NCI-H2196 treated with DMSO at 0.1 percent for 48 hours (cell line): ENCODE measurements at regions not wholly inside any gene's neighbourhood (a gene's known extent, or its start where the extent isn't known, plus 50 kb on each side); places are given as distances from the start of the nearest gene placed in this dataset.

Experiments used
- DNase-seq: peaks from one replicate; lab custom pipeline; 2025; ENCODE audit not compliant: unreplicated experiment; lab: John Stamatoyannopoulos, UW

GRCh38 chr2:128564131-128564530, 245.5 kb upstream of the HS6ST1 start:
- no peak for DNase-seq

- no peak for DNase-seq
Observed at GRCh38 chr2:128564551-128564950, 245.9 kb upstream of the HS6ST1 start.

- no peak for DNase-seq
Observed at GRCh38 chr2:128565441-128565840, 246.8 kb upstream of the HS6ST1 start.

- no peak for DNase-seq
Observed at GRCh38 chr2:128566671-128567070, 248.0 kb upstream of the HS6ST1 start.

- no peak for DNase-seq
Observed at GRCh38 chr2:128568106-128568505, 249.4 kb upstream of the HS6ST1 start.

DNA sequence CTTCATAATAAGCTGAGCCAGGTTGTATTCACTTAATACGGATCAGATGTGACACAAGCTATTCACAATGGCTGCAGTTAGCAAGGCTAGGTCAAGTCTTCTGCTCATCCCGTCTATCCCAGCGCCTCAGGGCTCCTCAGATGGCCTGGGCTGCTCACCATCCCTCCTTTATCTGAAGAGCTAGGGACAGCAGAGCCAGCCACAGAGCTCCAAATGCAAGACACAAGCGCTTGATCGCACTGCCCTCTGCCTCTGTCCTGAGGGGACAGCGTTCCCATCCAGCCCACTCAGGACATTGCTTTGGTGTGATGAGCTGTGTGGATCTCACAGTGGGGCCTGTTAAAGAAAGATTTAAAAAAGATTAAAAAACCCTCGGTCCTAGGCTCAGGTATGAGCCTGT, 254.4 kb upstream of the HS6ST1 start:
- DNase-seq, result no peak

GRCh38 chr2:128573531-128573930, 254.9 kb upstream of the HS6ST1 start:
- no peak for DNase-seq

- DNase-seq, result no peak
Observed at GRCh38 chr2:128577141-128577930, 258.7 kb upstream of the HS6ST1 start.

DNA sequence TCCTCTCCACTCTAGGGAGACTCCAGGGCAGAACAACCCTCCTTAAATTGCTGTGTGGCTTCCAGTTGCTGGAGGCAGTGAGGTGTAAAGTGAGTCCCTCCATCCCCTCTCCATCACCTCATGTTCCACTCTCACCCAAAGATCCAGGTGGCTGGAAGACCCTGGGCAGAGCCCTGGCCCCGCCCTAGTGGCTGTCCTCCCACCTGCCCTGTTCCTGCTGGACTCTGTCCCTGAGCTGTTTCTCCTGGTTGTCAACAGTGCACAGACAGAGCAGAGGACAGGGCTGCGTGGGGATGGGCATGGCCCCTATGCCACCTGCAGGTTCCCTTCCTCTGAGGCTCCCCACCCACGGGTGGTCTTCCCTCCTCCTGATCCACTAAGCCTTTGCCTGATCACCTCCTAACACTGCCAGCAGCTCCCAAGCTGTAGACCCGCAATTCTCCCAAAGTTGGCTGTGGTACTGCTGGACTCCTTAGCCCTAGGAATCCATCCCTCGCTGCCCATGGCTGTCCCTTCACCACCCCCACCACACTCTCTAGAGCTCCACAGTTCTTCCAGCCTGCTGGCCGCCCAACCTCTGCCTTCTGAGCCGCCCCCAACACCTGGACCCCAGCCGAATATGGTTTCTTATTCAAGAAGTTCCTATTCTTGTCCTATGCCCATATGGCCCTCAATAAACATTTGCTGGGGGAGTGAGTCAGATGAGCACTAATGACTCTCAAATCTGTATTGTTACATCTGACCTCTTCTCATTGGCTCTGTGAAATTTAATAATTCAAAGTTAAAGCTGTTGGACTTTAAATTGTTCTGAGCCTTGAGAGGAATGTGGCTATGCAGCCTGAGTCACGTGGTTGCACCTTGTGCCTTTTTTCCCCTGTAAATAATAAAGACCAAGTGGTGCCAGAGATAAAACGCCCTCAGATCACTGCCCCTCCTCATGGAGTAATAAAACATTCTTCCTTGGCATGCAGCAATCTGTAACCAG, 260.0 kb upstream of the HS6ST1 start:
- no peak for DNase-seq

DNA sequence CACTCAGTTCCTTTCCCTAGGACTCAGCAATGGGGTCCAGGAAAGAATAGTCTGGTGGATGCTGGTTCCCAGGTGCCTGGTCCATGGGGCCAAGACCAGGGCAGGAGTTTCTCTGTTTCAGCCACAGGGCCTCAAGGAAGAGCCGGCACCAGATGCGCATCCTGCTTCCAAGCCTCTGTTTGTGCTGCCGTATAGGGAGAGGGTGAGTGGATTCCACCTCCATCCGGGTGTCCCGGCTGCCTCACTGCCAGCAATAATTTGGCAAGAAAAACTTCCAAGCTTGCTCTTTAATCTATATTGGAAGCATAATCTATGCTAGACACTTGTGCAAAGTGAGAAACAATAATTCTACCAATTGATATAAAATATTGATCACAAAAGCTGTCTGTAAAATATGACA, 261.2 kb upstream of the HS6ST1 start:
- DNase-seq, result no peak

- DNase-seq, result no peak
Observed at GRCh38 chr2:128580988-128581848, 262.6 kb upstream of the HS6ST1 start.

DNA sequence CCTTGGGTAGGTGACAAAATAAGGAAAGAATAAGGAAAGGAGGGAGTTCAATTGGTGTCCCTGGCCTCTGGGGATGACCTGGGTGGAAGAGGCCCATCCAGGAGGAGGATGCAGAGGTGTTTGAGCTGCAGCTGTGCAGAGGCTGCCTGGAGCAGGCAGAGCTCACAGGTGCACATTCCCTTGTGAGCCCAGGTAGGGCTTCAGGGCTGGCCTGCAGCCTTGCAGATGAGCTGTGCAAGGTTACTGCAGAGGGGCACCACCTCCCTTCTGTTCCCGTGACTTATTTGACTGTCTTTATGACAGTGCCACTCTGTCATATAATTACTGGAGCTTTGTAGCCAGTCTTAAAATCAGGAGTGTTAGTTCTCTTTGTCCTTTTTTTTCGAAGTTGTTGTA, 263.2 kb upstream of the HS6ST1 start:
- DNase-seq, result no peak

DNA sequence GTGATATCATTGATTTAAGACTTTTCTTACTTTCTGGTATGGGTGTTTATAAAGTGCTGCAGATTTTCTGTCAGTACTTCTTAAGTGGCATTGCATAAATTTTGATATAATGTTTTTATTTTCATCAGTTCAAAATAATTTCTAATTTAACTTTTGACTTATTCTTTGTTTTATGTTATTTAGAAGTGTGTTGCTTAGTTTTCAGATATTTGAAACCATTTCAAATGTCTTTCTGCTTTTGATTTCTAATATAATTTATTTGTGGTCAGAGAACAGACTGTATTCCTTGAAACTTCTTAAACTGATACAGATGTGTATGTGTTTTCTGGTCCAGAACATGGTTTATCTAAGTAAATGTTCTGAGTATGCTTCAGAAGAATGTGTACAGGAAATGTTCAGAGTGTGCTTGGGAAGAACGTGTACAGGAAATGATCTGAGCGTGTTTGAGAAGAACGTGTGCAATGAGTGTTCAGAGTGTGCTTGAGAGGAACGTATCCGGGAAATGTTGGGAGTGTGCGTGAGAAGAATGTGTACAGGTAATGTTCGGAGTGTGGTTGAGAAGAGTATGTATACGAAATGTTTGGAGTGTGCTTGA, 265.7 kb upstream of the HS6ST1 start:
- DNase-seq, result no peak

- DNase-seq, result no peak
Observed at GRCh38 chr2:128585706-128586105, 267.0 kb upstream of the HS6ST1 start.

- DNase-seq, result no peak
Observed at GRCh38 chr2:128589681-128590080, 271.0 kb upstream of the HS6ST1 start.

GRCh38 chr2:128590309-128591021, 271.8 kb upstream of the HS6ST1 start:
- DNase-seq, result no peak

GRCh38 chr2:128591022-128591860, 272.6 kb upstream of the HS6ST1 start:
- no peak for DNase-seq

DNA sequence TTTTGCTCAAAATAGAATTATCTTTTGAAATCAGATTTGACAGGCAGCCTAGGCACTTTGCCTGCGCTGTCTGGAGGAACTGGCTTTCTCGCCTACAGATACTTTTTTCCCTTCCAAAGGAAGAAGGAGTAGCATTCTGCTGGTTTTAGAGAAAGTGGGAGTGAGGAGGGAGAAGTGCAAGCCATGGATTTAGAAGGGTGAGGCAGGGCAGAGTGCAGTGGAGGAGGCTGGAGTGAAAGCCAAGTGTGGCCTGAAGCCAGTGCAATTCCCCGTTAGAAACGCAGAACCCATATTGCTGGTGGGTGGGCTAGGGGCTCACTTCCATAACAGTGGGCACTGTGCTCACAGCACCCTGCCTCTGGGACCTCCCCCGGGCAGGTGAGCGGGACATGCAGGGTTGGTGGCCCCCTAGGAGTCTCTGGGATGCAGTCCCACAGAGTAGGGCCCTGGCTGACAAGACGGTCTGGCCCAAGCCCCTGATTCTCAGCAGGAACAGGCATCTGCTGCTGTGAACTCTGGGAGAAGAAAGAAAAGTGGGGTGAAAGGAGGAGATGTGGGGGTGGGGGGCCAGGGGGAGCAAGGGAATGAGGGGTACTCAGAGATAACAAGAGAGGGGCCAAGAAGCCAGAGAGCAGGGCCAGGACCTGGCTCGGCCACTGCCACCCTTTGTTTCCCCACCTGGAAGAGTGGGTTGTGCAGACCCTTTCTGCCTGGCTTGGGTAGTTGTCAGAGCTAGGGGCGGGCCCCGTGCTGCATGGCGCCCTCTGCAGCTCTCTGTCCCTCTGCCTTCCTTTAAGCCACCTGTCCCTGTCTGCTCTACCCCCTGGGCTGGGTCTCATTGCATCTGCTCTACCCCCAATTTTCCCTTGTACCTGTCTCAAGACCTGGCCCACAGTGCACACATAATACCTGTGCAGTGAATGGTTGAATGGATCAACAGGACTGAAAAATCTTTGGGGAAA, 273.5 kb upstream of the HS6ST1 start:
- DNase-seq, result no peak
